ENCODE measurements at regions not wholly inside any gene's neighbourhood (a gene's known extent, or its start where the extent isn't known, plus 50 kb on each side); places are given as distances from the start of the nearest gene placed in this dataset.

- no peak for DNase-seq
Measured at GRCh38 chr2:217183471-217183870, 323.6 kb upstream of the TNP1 start.

DNA sequence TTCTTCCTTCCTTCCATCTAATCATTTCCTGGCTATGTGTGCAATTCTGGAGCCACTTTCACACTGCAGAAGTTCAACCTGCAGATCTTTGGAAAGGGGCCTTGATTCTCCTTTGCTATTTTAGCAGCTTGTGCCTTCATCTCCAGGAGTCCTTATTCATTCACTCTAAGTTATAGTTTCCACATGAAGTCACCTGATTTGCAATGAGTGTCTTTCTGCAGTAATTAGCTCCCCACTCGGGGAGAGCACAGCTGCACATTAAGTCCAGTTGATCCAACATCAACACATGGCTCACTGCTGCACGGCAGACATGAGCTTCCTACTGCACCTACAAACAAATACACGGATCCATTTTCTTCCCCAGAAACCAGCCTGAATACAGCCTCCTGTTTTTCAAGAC, 323.1 kb upstream of the TNP1 start:
- no peak for DNase-seq

DNA sequence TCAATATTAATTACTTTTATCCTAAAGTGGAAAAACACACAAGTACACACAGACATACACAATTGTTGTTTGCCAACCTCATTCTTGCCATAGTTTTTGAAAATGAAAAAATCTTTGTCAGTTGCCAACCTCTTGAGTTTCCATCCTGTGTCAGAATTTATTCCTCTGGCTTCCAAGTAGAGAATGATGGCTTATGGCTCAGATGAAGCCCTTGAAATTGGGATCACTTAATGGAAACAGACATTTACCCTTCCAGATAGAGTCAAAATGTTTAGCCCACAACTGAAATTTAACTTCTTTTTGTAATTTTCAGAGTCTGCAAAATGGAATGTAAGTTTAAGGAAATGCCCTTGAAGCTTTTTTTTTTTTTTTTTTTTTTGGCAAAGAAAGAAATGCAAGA, 321.6 kb upstream of the TNP1 start:
- no peak for DNase-seq

DNA sequence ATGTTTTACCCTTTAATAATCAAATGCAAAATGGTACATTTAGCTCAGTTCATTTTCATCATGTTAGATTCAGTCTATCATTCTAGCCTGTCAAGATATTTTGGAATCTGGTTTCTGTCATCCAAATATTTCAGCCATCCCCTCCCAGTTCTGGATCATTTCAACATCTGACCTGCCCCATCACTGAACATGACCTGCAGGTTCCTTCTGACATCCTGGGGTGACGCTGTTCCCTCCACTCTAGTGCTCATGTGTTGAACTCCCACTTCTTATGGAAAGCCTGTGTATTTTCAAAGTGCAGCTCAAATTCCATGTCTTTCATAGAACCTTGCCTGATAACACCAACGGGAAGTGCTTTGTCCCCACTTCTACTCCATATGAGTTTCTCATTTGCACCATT, 320.0 kb upstream of the TNP1 start:
- DNase-seq = no peak

DNA sequence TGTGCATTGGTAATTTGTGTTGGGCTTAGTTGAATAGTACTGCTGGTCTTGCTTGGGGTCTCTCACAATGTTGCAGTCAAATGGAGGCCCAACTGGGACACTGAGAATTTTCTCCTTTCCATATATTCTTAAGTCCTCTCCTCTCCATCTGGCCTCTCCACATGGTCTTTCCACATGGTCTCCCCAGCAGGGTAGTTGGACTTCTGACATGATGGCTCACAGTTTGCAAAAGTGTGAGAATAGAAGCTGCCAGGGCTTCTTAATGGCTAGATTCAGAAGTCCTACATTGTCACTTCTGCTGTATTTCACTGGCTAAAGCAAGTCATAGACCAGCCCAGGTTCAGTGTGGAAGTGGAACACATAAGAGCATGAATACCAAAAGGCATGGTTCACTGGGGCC, 318.5 kb upstream of the TNP1 start:
- DNase-seq = no peak

GRCh38 chr2:217177720-217178119, 317.9 kb upstream of the TNP1 start:
- DNase-seq = no peak

DNA sequence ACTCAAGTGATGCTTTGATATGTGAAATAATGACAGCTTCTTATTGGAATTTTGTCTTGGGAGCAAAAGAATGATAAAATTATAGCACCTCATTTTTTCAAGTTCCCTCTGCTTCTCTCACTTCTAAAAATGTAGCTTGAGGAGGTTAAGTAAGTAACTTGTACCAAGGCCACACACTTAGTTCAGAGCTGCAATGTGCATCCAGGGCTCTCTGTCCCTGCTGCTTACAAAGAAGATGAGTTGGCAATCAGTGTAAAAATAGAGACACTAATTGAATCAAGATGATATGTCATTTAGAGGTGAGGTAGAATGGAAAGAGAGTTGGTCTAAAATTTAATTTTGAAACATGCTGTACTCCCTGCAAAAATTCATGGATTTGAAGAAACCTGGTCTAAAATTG, 312.0 kb upstream of the TNP1 start:
- DNase-seq = no peak

GRCh38 chr2:217168496-217168895, 308.6 kb upstream of the TNP1 start:
- DNase-seq = no peak

DNA sequence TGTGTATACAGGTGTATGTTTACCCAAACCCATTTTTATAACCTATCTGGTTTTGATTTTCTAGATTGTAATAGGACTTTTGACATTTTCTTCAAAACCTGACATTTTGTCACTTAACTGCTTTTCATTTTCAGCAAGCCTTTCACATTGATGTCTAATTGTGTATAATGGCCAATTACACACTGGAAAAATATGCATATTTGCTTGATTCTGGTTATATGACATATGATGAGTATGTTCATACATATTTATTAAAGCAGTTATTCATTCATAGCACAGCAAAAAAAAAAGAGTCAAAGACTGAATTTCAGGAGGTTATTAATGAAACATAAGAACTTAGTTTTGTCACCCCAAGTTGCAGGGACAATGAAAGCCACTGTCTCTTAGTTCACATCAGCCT, 307.7 kb upstream of the TNP1 start:
- no peak for DNase-seq

DNA sequence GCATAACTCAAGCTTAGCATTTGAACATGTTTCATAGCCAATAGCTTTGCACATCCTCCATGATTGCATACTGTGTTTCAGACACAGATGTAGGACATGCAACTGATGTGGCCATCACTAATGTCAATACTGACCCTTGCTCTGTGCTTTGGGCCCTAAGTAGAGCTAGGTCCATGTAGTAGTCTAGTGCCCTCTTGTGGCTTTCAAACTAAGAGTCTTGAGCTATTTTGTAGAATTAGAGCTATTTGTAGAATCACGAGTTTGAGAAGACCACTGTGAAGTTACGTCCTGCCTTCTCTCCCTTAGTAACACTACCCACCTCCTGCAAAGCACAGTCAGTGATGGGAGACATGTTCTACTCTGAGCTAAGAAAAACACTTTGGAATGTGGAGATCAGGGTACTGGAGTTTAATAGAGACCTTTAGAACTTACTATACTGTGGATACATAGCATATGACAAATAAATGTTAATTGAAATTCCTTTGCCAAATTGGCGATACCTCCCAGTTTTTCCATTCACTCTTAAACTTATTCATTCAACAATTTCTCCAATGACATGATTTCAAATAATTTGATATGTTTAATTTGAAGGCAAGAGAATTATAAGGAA, 306.5 kb upstream of the TNP1 start:
- DNase-seq = peak; percentile 61

- DNase-seq = no peak
Measured at GRCh38 chr2:217165547-217165946, 305.7 kb upstream of the TNP1 start.

- no peak for DNase-seq
Measured at GRCh38 chr2:217163987-217164386, 304.1 kb upstream of the TNP1 start.

DNA sequence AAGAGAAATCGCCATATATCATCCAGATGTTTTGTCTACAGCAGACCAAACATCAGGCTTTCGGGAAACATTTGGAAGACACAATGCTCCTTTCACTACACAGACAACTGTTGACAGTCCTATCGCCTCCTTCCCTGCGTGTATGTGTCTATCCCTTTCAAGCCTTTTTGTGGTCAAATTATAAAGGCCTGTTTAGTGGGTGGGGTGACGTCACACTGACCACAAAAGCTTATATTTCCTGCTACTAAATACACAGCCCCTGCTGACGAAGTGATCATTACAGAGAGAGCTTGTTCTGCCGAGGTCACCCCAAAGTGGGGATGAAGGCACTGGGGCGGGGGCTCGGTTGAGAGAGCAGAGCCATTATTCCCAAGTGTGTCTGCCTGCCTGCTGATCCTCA, 302.7 kb upstream of the TNP1 start:
- peak; percentile 90 for DNase-seq

GRCh38 chr2:217160978-217161973, 301.4 kb upstream of the TNP1 start:
- peak; percentile 36 for DNase-seq

DNA sequence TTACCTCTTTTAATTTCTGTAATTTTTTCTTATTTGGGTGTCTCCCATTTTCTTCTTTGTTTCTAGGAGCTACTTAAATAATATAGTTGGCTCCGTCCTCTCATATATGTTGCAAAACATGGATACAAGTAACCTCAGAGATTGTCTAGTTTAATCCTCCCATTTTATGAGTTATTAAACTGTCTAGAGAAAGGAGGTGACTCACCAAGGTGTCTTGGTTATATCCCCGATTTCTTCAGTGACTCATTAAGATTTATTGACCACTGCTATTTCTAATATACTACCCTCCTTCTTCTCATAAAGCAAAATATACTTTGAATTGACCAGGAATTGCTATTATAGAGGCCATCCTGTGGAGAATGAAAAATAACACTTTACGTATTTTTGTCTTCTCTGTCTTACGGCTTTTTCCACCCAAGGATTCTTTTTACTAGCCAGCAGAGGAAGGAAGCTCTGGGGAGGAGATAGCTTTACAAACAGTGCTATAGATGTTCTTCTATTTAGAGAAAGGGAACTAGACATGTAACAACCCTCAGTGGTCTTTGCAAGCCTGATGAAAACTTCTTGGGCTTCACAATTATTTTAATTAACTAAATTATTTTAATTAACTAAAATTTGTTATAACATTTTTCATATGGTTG, 300.4 kb upstream of the TNP1 start:
- peak; percentile 39 for DNase-seq

DNA sequence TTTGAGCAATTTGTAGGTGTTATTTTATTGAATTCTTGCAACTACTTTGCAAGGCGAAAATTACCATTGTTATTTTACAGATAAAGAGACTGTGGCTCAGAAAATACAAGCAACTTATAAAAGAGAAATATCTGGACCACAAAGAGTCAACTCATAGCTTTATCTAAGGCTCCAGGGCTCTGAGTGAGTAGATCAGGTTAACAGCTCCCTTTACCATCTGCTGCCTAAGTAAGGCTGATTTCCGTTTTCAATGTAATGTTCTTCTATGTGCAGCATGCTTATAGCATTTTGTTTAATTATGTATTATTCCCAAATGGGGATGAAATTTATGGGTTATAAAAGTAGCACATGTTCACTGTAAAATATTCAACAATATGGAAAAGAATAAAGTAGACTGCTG, 299.1 kb upstream of the TNP1 start:
- no peak for DNase-seq

- DNase-seq = no peak
Measured at GRCh38 chr2:217157581-217157980, 297.7 kb upstream of the TNP1 start.

DNA sequence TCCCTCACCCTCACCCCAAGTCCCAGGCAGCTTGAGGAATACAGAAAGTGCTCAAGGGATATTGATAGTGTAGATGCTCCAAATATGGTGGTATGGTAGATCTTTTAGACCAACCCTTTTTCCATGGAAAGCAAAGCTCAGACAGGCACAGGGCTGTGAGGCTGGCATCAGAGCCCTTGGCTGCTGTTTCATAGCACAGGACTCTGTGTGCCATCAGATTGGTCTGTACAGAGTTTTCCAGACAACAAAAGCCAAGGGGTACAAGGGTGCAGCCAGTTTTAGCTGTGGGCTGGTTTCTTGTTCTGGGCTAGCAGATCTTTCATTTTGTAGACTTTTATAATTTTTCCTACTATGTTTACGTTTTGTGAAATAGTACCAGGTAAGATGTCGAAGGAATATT, 296.9 kb upstream of the TNP1 start:
- DNase-seq = no peak

DNA sequence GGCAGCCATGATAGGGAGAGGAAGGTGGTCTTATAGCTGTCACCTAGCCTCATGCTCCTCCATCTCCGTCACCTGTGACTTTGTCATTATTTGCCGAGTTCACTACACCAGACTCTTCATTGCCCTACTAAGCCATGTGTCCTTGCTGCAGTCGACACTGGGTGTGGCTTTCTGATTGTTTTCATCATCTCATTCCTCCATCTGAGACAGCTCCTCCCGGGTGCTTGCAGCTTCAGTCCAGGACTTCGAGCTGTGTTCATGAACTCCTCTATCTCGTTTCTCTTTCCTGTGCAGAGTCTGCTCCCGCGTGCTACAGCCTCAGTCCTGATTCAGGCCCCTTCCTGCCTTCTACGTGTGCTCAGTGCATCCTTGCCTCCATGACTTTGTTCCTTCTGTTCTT, 295.1 kb upstream of the TNP1 start:
- no peak for DNase-seq

DNA sequence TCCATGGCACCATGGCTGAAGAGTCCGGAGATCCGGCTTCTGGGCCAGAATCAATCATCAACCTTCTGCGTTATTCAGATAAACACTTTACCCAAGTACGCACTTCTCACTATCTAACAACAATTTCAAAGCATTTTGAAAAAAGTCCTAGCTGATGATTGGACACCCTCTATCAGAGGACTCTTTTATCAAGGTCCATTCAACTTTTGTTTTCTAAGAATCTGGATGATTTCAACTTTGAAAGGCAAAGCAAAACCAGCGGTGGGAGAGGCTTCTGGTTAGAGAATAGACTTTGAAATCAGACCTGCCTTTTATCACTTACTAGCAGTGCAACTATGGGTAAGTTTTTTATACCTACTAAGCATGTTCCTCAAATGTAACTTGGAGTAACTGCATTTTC, 293.6 kb upstream of the TNP1 start:
- no peak for DNase-seq

DNA sequence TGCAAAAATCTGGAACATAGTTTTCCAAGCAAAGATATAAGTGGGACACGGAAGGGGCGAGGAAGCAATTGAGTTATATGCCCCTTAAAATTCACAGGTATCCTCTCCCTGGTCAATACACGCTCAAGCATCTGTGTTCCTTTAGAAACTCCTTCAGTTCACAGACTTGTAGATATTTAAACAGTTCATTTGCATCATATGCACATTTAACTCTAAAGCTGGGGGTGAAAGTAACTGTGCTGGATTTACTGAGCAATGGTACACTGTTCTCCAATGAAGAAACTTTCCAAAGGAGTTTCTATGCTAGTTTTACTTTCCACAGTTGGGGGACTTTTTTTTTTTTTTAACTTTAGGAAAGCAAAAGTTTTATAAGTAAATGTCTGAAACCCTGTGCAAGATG, 293.0 kb upstream of the TNP1 start:
- DNase-seq = no peak

DNA sequence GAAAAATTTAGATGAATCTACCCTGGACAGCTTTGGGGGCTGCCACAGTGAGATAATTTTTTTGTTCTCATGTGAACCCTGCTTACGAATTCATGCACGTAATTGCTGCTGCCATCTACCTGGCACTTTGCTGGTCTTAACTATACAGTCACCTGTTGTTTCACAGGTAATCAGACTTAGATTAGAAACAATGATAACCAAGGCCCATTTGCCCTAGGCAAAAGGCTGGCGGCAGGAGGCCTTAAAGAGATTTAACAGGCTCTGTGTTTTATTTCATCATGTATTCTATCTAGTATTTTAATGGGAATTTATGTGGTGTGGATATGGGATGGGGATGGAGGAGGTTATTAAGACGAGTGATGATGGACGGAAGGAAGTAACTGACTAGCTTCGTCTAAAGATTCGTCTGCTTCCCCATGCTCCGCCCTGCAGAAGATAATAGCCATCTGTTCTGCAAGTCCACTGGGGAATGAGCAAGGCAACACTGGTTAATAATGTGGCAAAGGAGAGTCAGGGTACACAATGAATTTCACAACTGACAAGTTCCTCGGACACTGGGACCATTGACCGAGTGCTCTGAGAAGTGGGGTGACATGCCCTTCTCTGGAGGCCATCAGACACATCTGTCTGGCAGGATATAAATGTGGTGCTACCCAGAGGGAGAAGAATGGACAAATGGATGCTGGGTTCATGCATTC, 291.8 kb upstream of the TNP1 start:
- DNase-seq = no peak

- peak; percentile 17 for DNase-seq
Measured at GRCh38 chr2:217150236-217150635, 290.4 kb upstream of the TNP1 start.
